ENCODE measurements at regions not wholly inside any gene's neighbourhood (a gene's known extent, or its start where the extent isn't known, plus 50 kb on each side); places are given as distances from the start of the nearest gene placed in this dataset.

DNA sequence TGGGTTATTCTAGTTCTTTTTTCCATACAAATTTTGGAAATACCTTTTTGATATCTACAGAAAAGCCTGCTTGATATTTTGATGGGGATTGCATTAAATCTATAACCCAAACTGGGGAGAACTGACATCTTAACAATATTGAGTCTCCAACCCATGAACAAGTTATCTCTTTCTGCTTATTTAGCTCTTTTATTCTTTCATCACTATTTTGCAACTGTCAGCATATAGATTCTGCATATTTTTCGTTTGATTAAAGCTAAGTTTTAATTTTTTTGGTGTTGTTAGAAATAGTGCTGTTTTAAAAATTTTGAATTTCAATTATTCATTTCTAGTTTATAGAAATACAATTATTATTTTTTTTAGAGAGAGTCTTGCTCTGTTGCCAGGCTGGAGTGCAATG is 97.9 kb downstream of the EMX2 start:
- Histone ChIP-seq H3K4me3 (no peak overlapping the region), H3K36me3 (ENCODE audit: control insufficient read depth in 2 of 2, insufficient read depth in 2 of 2, low read length in 1 of 2) (no peaks in the 10 kb centered on the region), H4K20me1 (ENCODE audit: control insufficient read depth, insufficient read depth) (no peaks in the 10 kb centered on the region), H3K9ac (ENCODE audit: control insufficient read depth, insufficient read depth, low read length) (no peak overlapping the region), H2AFZ (ENCODE audit: control insufficient read depth, low read depth, low read length) (no peak overlapping the region), H3K79me2 (ENCODE audit: control insufficient read depth, insufficient read depth, low read length) (no peaks in the 10 kb centered on the region), H3K4me2 (ENCODE audit: control insufficient read depth, insufficient read depth) (no peak overlapping the region), H3K27ac (ENCODE audit: control insufficient read depth, insufficient read depth) (no peak overlapping the region), H3K4me1 (ENCODE audit: control insufficient read depth, insufficient read depth, low read length) (no peaks in the 10 kb centered on the region), H3K27me3 (replicated peaks in 1 of 2; ENCODE audit: control insufficient read depth in 2 of 2, insufficient read depth in 2 of 2, low read length in 1 of 2) (peaks cover 0 to 7% of the 10 kb centered on the region in 2 experiments; a peak in 1 of 4 replicates), H3K9me3 (replicated peaks; ENCODE audit: control insufficient read depth, insufficient read depth, low read length) (no peaks in the 10 kb centered on the region)
- in situ Hi-C loops (cut with MboI): no loop called here
- SMC1A ChIA-PET (ENCODE audit: uncharacterized antibody, unreplicated experiment): interaction anchor here (1.0 to 1.4 kb wide), 4 partner anchors 10 to 22 kb away, joined by 3 to 7 read pairs (median 4); no protein-coding TSS in a partner anchor
- TF ChIP-seq EP300 (IDR thresholded peaks at IDR 0.05; ENCODE audit: borderline replicate concordance in 1 of 2, control insufficient read depth in 1 of 2, low read depth in 2 of 2, low read length in 2 of 2): no peak
- TF ChIP-seq IKZF1 (conservative IDR thresholded peaks at IDR 0.05): no peak
- TF ChIP-seq, protein P1, sequence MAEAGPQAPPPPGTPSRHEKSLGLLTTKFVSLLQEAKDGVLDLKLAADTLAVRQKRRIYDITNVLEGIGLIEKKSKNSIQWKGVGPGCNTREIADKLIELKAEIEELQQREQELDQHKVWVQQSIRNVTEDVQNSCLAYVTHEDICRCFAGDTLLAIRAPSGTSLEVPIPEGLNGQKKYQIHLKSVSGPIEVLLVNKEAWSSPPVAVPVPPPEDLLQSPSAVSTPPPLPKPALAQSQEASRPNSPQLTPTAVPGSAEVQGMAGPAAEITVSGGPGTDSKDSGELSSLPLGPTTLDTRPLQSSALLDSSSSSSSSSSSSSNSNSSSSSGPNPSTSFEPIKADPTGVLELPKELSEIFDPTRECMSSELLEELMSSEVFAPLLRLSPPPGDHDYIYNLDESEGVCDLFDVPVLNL (IDR thresholded peaks at IDR 0.05; ENCODE audit: low read depth, low read length): no peak
- no peak for TF ChIP-seq CREB1 (IDR thresholded peaks at IDR 0.05; ENCODE audit: low read depth)
- TF ChIP-seq YY1 (IDR thresholded peaks at IDR 0.05; ENCODE audit: low read depth, low read length): no peak
- no peak for TF ChIP-seq CHD2 (IDR thresholded peaks at IDR 0.05; ENCODE audit: borderline replicate concordance, low read depth, low read length)
- no peak for TF ChIP-seq NR2C1 (IDR thresholded peaks at IDR 0.05)
- TF ChIP-seq, protein P2, sequence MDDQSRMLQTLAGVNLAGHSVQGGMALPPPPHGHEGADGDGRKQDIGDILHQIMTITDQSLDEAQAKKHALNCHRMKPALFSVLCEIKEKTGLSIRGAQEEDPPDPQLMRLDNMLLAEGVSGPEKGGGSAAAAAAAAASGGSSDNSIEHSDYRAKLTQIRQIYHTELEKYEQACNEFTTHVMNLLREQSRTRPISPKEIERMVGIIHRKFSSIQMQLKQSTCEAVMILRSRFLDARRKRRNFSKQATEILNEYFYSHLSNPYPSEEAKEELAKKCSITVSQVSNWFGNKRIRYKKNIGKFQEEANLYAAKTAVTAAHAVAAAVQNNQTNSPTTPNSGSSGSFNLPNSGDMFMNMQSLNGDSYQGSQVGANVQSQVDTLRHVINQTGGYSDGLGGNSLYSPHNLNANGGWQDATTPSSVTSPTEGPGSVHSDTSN (IDR thresholded peaks at IDR 0.05; ENCODE audit: insufficient replicate concordance, low read depth, low read length): no peak
- TF ChIP-seq, protein P3, sequence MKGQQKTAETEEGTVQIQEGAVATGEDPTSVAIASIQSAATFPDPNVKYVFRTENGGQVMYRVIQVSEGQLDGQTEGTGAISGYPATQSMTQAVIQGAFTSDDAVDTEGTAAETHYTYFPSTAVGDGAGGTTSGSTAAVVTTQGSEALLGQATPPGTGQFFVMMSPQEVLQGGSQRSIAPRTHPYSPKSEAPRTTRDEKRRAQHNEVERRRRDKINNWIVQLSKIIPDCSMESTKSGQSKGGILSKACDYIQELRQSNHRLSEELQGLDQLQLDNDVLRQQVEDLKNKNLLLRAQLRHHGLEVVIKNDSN (IDR thresholded peaks at IDR 0.05; ENCODE audit: borderline replicate concordance, extremely low read length, insufficient read depth, low read depth, low read length): no peak
- no peak for TF ChIP-seq ZZZ3 (IDR thresholded peaks at IDR 0.05; ENCODE audit: control insufficient read depth, insufficient read length, low read depth)
- 0% methylated on average over 1 of the region's 1 CpG for WGBS (ENCODE audit: insufficient coverage, insufficient replicate concordance, low lambda C conversion rate, missing lambda C conversion rate)
- CTCF ChIA-PET: interaction anchor here (1.0 to 1.1 kb wide), 2 partner anchors 10 to 13 kb away, joined by 4 to 6 read pairs; no protein-coding TSS in a partner anchor
- POLR2A ChIA-PET: interaction anchor here (1.2 kb wide), 2 partner anchors 19 to 102 kb away, joined by 3 read pairs; no protein-coding TSS in a partner anchor
- RAD21 ChIA-PET (ENCODE audit: unreplicated experiment): no interaction called here
- ATAC-seq (no peak), FAIRE-seq (no peak), DNase-seq (ENCODE audit: low read depth, low spot score) (no peak)
- no TSS peak for BruUV-seq (replicated peaks)
- intact Hi-C loops (cut with micrococcal nuclease; ENCODE audit: unreplicated experiment): no loop called here

All from GM12878 (cell line).